DMS153 (cell line): ENCODE measurements at regions not wholly inside any gene's neighbourhood (a gene's known extent, or its start where the extent isn't known, plus 50 kb on each side); places are given as distances from the start of the nearest gene placed in this dataset.

Source experiments
- DNase-seq: peaks from one replicate; lab custom pipeline; 2025; lab: John Stamatoyannopoulos, UW

DNA sequence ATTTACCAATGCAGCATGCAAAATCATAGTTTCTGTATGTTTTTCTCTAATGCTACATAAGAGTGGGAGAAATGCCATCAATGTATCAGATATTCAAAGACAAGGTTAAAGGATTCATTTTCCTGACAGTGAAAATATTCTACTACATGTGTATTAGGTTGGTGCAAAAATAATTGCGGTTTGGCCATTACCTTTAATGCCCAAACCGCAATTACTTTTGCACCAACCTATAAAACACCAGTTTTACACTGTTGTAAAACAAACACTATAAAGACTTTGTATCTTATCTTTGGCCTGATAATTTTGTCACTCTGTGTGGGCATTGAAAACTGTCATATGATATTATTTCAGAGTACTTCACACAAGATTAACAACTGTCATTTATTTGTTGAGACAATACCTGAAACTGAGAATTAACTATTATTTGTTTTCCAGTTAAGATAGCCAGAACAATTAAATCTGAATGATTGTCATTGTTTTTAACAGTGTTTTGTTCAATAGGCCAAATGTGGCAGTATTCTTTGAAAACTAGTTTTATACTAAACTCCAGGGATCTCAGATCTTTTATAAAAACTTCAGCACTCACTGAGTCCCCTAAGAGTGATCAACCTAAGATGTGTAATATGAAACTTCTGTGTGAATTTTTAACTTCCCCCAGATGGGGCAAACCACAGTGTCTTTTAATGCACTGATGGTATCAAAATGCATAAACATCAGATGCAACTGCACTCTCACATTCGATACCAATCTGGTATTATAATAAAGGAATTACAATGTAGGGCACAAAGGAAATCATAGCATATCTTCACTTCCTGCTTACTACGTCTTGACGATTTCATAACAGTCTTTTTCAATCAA, 53.8 kb upstream of the FBN2 start:
- DNase-seq = no peak

DNA sequence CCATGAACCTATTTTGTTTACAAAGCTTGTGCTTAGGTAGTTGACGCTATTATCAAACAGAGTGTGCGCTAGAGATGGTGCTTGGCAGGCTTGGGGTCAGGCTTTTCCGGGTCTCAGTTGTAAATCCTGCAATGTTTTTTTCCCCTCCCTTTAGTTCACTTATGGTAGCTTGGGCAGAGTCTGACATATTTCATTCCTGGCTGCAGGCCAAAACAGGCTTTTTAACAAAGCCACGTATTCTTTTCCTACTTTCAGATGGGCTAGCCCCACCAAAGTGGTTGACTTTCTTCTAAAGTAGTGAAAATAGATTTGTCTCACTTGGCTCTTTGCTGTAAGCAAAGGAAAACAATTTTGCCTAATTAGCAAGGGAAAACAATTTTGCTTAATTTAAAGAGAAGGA, 58.0 kb upstream of the FBN2 start:
- DNase-seq = no peak

DNA sequence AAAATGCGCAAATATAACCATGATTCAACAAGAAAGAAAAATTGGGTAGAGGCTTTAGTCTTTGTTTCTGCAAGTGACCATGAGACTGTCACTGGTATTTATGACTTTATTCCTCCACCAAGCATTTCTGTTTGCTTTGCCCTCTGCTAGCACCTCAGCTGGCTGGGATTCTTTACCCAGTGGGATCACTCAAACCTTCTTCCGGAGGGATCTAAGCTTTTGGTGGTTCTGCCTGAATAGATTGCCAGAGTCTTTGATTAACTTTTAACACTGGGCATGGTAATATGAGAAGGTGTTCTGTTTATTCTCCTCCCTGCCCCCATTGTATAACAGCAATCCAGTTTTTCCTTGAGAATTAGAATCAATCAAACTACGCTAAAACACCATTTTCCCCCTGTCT, 59.1 kb upstream of the FBN2 start:
- DNase-seq = no peak

DNA sequence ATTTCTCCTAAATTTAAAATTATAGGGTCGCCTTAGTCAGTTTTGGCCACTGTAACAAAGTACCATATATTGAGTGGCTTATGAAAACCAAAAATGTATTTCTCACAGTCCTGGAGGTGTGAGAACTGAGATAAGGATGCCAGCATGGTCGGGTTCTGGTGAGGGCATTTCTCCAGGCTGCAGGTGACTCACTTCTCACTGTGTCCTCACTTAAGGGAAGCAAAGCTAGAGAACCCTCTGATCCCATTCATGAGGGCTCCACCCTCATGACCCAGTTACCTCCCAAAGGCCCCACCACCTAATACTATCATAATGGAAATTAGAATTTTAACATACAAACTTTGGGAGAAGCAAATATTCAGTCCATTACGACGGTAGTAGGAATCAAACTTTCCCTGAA, 75.1 kb upstream of the FBN2 start:
- DNase-seq = no peak

DNA sequence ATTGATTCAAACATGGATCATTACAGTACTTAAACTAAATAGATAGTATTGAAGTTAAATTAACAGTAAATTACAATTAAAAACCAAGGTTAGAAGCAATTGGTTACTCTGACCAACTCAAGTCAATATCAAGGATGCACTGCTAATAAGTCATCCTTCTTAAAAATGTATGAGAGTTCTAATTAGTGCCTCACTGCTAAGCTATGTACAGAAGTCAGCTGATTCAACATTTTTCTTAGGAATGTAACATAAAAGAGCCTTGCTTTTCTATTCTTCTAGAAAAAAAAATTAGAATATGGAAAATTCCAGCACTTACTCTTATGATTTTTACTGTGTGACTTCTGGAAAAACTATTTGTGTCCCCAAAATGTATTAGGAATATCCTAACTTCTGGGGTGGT, 75.7 kb upstream of the FBN2 start:
- DNase-seq = no peak

DNA sequence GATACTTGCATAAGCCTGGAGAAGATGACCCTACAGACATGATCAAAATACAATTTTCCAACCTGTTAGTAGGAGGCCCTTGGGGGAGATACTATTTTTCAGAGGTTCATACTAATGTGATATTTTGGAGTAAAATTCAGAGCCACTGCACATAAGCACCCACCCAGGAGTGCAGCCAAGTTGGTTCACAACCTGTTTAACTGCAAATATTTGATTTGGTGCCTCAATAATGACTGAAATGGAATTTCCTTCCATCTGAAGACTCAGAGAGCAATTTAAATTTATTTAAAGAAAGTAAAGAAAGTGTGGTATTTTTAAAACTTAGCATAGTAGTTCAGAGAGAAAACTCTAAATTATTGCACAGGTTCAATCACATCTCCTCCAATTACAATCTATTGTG, 77.5 kb upstream of the FBN2 start:
- DNase-seq = no peak

DNA sequence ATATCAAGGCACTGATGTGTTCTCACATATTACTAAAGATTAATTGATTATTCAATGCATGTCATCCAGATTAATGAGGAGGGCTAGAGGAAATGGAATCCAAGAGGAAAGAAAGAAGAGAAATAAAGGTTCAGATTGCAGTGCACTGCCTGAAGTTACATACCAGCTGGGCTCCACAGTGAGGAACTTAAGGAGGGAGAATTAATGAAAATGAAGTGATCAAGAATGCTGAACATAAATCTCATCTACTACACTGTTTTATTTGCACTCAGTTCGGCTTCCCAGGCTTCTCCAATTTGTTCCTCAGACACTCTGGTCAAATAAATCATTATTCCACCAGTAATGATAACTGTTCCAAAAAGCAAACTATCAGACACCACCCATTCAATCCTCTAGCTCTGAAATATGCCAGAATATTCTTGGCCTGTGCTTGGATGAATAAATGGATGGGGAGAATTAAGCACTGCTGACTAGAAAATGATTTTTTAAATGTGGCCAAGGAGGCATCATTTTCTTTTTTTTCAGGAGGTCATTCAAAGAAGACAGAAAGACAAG, 88.6 kb upstream of the FBN2 start:
- no peak for DNase-seq

DNA sequence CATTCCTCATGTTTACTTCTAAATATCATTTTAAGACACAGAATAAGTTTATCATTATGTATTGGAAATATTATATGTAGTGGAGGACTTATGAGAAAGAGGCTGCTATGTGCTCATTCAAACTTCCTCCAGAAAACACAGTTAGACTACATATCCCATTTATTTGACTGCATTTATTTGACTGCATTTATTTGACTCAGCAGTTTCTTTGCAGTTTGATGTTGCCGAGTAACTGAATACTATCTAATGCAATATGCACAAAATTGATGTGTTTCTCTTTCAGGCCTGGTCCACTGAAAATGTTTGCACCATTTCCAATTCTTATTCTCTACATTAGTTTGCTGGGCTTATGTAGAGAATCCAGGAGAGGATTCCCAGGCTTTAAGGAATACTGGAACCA, 89.9 kb upstream of the FBN2 start:
- no peak for DNase-seq

DNA sequence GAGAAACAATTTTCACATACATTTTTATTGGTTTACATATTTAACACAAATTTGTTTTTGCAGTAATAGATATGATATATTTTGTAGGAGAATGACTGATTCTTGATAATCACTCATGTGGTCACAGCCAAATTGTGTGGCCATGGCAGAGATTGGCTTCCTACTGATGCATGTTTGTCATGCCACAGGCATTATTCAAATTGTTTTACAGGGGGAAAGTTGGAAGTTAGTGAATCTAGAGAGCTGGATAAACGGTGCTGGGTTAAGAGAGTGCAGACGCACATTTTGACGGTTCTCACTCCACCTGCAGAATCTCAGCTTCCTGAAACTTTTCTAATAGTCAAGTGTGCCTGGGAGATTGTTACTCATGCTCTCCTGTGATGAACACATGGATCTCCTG, 91.1 kb upstream of the FBN2 start:
- no peak for DNase-seq

DNA sequence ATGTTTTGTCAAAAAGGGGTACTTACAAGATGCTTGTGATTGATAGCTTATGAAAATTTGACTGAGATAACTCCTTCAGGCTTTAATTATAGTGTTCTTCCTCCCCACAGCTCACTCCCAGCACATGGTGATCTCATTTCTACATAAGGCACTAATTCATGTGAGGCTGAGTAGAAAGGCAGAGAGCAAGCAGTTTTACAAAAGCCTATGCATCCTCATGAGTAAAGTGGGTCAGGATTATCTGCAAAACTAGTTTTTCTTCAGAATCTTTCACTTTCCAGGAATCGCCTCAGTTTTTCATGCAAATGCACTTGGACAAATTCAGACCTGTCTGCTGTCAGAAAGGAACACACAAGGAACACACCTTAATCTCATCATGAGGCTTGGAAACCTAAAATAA, 92.1 kb upstream of the FBN2 start:
- no peak for DNase-seq

DNA sequence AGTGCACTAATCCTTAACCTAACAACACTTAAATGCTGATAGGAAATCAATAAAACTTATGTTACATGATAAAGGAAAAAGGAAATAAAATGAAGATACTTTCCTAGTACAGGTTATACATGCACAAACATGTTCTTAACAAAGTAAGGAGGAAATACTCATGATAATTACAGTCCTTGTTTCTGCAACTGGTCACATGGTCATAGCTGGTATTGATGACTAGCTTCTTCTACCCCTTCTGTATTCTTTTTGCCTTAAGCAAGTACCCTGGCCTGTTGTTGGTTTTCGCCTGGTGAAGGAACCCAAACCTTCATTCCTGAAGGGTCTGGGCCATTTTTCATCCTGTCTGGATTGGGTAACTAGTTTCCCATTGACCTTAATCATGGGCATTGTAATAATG, 93.7 kb upstream of the FBN2 start:
- no peak for DNase-seq

DNA sequence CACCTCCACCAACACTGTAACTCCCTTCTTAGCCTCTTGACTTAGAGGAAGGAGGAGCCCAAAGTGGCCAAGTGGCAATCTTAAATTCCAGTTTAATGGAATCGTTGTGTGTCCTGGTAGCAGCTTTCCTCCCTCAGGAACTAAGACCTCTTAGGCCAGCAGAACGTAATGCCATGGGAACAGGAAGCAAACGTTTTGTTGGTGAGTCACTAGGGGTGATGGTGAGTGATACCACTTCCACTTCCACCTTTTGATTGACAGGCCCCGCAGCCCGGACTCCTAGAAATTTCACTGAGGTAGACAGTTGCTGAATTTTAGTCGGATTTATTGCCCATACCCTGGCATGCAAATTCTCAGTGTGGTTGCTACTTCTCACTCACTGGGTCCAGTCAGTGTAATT, 94.2 kb upstream of the FBN2 start:
- no peak for DNase-seq

DNA sequence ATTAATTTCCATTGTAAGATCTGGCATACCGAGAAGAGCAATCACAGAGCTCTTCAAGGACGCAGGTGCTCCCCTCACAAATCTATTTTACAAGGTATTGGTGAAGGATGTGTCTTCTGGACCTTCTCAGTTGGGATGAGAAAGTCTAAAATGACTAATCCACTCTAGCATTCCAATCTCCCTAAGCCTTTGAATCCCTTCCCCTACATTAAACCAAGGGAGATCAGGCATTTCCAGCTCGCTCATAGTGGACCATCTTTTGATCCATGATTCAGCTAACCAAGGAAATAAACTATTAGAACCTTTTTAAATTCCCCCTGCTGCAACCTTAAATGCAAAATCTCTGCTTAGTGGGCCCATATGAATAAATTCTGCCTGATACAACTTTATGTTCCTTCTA, 95.9 kb upstream of the FBN2 start:
- no peak for DNase-seq

DNA sequence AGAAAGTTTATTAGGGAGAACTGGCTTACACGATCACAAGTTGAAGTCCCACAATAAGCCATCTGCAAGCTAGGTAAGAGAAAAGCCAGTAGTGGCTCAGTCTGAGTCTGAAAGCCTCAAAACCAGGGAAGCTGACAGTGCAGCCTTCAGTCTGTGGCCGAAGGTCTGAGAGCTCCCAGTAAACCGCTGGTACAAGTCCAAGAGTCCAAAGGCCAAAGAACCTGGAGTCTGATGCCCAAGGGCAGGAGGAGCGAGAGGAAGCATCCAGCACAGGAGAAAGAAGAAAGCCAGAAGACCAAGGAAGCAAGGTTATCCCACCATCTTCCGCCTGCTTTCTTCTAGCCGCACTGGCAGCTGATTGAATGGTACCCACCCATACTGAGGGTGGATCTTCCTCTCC, 97.3 kb upstream of the FBN2 start:
- DNase-seq = no peak

DNA sequence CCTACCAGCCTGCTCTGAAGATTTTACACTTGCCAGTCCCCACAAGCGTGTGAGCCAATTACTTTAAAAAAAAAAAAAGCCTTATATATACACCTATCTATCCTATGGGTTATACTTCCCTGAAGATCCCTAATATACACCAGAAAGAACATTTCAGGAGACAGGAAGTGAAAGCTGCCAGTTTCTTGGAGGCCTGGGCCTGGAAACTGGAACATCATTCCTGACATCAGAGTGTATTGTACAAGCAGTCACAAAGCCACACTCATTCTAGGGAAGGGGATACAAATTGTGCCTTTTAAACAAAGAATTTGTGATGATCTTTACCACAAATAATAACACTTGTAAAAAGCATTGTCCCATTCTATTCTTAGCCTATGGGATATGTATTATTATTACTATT, 98.3 kb upstream of the FBN2 start:
- no peak for DNase-seq

DNA sequence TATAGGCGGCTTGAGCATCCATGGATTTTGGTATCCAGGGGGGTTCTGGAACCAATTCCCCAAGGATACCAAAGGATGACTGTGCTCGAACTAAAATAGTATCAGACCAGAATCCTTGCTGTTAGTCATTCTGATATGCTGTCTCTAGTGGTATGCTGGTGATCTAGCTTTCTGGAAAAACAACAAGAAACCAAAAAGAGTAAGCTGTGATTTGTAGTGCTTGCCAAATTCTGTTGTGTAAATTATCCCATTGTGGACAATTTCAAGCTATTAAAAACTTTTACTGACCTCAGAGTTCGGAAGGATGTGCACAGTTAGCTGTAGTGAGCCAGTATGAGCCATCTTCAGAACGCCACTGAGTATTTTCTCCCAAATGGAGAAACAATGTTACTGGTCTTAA, 99.0 kb upstream of the FBN2 start:
- DNase-seq = no peak

DNA sequence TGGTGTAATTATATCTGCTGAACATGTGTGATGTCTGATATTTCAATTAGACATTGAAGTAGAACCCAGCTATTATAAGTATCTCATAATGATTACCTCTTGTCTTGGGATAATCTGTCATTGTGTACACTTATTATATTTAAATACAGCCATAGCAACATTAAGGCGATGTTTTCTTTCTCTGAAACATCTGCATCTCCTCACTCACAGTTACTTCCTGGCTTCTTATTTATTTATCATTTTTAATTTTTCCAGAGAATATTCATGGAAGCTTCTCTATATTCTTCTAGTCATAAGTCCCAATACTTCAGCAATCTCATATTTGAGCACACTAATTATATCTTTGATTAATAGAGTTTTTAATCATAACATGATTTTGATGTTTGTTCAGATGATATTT, 103.8 kb upstream of the FBN2 start:
- no peak for DNase-seq

DNA sequence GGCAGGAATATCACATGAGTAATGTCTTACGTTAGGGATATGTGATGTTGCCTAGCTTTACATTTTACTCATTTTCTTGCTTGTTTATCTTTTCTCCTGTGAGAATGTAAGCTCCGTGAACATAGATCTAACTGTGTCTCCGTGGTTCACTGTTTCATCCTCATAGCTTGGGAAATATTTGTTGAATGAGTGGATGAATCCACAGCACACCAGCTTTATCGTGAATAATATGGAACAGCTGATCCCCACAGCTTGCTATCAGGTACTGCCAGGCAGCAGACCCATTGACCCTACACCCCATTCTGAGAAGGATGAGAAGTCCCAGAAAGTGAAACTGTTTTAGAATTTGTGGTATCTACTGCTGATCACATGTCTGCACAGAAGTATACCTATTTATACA, 106.8 kb upstream of the FBN2 start:
- no peak for DNase-seq

DNA sequence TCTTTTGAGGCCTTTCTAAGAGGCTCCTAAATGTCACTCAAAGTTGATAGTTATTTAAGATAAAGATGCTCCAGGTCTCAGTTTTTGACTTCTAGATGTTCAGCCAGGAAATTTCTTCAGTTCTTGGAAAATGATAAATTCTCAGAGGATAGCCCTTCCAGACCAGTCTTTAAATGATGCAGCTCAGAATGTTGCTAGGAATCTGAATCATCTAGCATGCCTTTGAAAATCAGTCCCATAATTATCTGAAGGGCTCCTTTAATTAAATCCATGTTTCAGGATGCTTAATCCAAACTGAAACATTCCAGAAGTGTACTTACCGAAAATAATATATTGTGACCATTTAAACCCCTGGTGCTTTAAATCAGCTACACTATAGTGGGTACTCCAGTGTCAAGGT, 107.5 kb upstream of the FBN2 start:
- DNase-seq = no peak

DNA sequence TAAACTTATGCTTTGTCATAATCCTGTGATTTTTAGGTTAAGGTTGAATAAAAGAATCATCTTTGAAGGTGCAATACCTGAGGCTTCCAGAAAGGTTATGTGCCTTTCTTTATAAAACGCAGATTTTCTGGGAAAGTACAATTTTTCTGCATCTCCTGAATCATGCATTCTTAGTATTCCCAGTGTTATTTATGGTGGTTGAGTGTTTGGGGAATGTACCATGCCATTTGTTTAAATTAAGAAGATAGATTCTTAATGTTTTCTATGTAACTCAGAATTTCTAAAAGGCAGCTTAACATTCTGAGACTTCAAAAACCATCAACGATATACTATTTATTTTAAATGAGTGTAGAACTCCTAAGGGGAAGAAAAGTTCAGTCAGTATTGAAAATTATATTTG, 108.1 kb upstream of the FBN2 start:
- DNase-seq = no peak

DNA sequence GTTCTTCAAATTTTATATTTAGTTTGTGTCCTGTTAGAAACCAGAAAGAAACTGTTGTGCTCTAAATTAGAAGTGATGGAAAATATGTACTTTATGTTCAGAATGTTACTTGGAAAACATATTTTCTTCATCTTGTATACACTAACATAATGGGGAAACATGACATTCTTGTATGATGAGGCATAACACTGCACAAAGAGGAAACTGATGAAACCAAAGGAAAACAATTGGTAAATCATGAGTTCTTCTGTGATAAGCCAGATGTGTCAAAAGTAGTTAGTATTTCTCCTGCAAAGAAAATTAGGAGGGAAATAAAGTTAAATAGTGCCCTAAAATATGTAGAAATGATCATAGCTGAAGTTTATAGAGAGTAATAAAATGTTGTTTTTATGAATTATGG, 111.1 kb upstream of the FBN2 start:
- no peak for DNase-seq

DNA sequence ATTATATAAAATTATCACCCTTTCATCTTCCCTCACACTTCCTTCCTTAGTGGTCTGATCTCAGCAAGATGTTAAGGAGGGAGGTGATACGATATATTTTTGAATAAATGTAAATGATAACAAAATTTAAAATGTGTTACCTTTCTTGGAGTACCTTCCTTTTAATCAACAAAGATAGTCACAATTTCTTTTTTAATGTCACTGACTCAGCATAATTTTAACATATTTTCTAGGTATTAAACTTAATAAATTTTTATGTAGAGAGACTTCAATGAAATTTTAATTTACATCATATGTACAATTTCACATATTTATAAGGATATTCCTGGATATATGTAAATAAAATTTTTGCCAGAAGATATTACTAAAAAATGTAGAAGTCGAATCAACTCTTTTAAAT, 125.0 kb upstream of the FBN2 start:
- DNase-seq = no peak

DNA sequence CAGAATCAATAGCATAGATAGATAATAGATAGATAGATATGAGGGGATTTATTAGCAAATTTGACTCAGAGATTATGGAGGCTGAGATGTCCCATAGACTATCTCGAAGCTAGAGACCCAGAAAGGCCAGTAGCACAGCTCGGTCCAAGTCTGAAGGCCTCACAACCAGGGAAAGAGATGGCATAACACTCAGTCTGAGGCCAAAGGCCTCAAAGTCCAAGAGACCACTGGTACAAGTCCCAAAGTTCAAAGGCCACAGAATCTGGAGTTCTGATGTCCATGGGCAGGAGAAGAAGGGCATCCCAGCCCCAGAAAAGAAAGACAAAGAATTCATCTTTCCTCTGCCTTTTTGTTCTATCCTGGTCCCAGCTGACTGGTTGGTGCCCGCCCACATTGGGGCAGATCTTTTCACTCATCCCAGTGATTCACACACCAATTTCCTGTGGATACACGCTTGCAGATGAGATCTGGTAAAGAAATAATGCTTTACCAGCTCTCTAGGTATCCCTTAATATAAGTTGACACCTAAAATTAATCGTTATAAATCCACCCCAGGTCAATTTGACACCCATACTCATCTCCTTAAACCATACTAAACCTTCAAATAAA, 127.8 kb upstream of the FBN2 start:
- no peak for DNase-seq

DNA sequence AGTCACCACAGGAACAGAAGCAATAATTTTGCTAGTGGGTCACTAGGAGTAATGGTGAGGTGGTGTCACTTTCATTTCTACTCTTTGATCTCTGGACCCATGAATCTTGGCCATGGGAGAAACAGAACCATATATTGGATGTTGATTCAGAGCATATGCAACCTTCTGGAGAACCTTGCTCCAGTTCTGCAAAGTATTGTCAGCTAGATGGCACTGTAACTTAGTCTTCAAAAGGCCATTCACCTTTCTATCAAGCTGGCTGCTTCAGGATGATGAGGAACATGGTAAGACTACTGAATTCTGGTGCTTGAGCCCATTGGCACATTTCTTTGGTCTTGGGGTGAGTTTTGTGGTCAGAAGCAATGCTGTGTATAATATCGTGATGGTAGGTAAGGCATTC, 129.1 kb upstream of the FBN2 start:
- DNase-seq = no peak
